ENCODE measurements at regions not wholly inside any gene's neighbourhood (a gene's known extent, or its start where the extent isn't known, plus 50 kb on each side); places are given as distances from the start of the nearest gene placed in this dataset.

- no peak for TF ChIP-seq CREB5 (CRISPR knock-in tag; IDR thresholded peaks at IDR 0.05; ENCODE audit: low read depth)
- TF ChIP-seq, protein P1, sequence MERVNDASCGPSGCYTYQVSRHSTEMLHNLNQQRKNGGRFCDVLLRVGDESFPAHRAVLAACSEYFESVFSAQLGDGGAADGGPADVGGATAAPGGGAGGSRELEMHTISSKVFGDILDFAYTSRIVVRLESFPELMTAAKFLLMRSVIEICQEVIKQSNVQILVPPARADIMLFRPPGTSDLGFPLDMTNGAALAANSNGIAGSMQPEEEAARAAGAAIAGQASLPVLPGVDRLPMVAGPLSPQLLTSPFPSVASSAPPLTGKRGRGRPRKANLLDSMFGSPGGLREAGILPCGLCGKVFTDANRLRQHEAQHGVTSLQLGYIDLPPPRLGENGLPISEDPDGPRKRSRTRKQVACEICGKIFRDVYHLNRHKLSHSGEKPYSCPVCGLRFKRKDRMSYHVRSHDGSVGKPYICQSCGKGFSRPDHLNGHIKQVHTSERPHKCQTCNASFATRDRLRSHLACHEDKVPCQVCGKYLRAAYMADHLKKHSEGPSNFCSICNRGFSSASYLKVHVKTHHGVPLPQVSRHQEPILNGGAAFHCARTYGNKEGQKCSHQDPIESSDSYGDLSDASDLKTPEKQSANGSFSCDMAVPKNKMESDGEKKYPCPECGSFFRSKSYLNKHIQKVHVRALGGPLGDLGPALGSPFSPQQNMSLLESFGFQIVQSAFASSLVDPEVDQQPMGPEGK (CRISPR knock-in tag; IDR thresholded peaks at IDR 0.05; ENCODE audit: borderline replicate concordance), result no peak
- no peak for TF ChIP-seq ESRRG (CRISPR knock-in tag; IDR thresholded peaks at IDR 0.05)
- TF ChIP-seq OSR1 (CRISPR knock-in tag; IDR thresholded peaks at IDR 0.05), result no peak
- TF ChIP-seq RARB (CRISPR knock-in tag; IDR thresholded peaks at IDR 0.05), result no peak
- no peak for TF ChIP-seq PPARA (CRISPR knock-in tag; IDR thresholded peaks at IDR 0.05; ENCODE audit: borderline replicate concordance)
- no peak for TF ChIP-seq SNAI2 (CRISPR knock-in tag; IDR thresholded peaks at IDR 0.05)
- no peak for TF ChIP-seq ZNF565 (CRISPR knock-in tag; conservative IDR thresholded peaks at IDR 0.05; ENCODE audit: low read depth)
Observed at GRCh38 chr10:65340340-65340739, 1585.5 kb upstream of the LRRTM3 start.
